HG02943 (cell line): ENCODE measurements at regions not wholly inside any gene's neighbourhood (a gene's known extent, or its start where the extent isn't known, plus 50 kb on each side); places are given as distances from the start of the nearest gene placed in this dataset.

Experiments used
- ATAC-seq: cut with Tn5 transposase; IDR thresholded peaks from one replicate; pipeline ENCODE4 v1.9.1; 2021; ENCODE audit warnings: mild to moderate bottlenecking, low read depth, moderate library complexity; ENCODE audit not compliant: unreplicated experiment

DNA sequence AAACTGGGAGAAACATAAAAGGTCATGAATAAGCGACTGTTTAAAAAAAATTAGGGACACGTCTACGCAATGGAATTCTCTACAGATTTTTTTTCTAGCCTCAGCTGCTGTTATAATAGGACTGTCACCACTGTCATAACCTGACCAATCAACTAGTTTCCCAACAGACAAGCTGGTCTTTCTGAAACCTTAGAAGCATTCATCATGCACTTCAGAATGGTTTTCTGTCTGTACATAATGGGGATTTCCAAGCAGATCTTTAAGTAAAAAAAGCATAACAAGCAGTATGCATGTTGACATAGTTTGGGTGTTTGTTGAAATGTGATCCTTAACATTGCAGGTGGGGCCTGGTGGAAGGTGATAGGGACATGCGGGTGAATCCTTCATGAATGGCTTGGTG lies 58.3 kb upstream of the SEMA6A start:
- ATAC-seq: no peak

DNA sequence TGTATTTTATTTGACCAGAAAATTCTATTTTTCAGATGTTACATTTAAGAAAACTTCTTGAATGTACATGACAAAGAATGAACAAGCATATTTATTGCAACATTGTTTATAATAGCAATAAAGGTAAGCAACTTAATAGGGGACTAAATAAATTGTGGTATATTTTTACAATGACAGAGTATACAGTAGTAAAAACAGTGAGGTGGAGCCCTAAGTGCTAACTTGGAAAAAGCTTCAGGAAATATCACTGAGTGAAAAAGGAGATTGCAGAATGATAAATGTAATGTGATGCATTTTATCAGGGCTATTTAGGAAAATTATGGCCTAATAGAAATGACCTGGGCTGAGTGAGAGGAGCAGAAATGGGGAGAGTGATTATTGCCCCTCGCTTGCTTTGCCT lies 56.5 kb upstream of the SEMA6A start:
- no peak for ATAC-seq

DNA sequence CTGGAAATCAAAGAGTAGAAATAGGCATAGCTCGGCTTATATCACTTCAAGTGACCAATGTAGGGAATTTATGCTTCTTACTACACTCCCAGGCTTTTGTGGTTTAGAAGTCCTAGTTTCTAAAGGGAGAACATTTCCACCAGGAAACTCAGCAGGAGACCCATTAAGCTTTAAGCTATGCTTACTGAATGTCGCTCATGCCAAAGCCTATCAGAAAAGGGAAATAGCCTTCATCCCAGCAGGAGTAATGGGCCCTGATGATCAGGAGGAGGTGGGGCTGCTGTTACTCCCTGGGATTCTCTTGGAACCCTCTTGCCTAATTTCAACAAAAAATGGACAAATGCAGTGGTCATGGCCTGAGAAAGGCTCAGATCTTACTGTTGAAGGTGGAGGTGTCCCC lies 54.5 kb upstream of the SEMA6A start:
- no peak for ATAC-seq

DNA sequence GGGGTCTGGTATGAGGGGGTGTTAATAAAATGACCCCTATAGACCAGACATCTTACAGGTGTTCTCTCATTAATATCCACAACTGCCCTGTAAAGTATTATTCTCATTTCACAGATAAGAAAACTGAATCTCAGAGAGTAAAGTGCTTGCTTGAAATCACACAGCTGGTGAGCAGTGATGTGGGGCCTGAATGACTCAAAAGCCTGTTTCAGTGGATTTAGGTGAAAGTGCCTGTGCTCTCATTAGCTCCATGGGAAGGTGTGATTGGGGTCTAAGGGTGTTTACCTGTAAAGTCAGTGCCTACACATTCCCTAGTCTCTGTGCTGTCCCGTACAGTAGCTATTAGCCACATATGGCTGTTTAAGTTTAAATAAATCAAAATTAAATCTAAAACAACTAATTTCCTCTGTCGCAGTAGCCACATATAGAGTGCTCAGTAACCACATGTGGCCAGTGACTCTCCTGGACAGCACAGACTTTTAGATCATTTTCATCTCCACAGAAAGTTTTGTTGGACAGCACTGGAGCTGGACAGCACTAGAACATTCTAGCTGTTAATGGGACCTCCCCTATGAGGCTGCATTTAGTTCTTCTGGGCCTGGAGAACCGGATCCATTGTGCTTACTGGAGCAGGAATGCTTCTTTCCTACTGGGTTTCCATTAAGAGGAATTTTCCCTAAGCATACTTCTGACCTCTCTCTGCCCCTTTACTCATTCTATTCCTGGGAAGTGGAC lies 52.5 kb upstream of the SEMA6A start:
- no peak for ATAC-seq

DNA sequence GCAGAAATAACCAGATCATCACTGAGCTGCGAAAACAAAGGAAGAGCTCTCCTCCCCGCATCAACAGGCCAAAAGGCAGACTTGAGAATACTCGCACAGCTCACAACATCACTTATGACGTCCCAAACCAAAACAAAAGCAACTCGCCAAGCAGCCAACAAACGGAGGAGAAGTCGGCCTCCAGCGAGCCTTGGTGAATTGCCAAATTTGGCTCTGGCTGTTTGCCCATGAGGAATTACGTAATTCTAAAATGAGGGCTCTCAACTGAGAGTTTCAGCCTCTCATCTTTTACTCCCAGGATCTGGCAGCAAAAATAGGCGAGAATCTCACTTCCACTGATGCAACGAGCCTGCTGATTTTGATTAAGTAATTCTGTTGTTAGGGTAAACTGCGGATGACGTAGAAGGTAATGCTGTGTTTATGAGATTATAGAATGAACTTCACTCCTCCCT lies 51.7 kb upstream of the SEMA6A start:
- no peak for ATAC-seq
